Astrocyte (in vitro differentiated cells and primary cell): ENCODE measurements at regions not wholly inside any gene's neighbourhood (a gene's known extent, or its start where the extent isn't known, plus 50 kb on each side); places are given as distances from the start of the nearest gene placed in this dataset.

Experiments used
- CTCF ChIP-seq: IDR thresholded peaks from 2 replicates; pipeline ENCODE4 v1.5.1; 2011; ENCODE audit warnings: low read depth, mild to moderate bottlenecking, inconsistent platforms, low read length, moderate library complexity; ENCODE audit not compliant: insufficient read depth
- EZH2 ChIP-seq: IDR thresholded peaks from 2 replicates; pipeline ENCODE4 v1.6.1; 2012; ENCODE audit warnings: mild to moderate bottlenecking, low read length, inconsistent platforms; ENCODE audit not compliant: insufficient read depth

GRCh38 chr16:73209190-73209589, 161.3 kb upstream of the ZFHX3 start:
- no peak for TF ChIP-seq CTCF
- TF ChIP-seq EZH2: no peak
